ENCODE measurements at regions not wholly inside any gene's neighbourhood (a gene's known extent, or its start where the extent isn't known, plus 50 kb on each side); places are given as distances from the start of the nearest gene placed in this dataset.

GRCh38 chr14:97210202-97210601 is 413.0 kb downstream of the VRK1 start:
- H3K9me3 ChIP-seq = no peaks in the 10 kb centered on the region
- H3K4me3 ChIP-seq = no peak overlapping the region
- no peaks in the 10 kb centered on the region for H3K36me3 ChIP-seq
- H3K27ac ChIP-seq = no peak overlapping the region
- no peaks in the 10 kb centered on the region for H3K27me3 ChIP-seq (replicated peaks; ENCODE audit: insufficient read depth)
- no peak for ATAC-seq (ENCODE audit: insufficient number of reproducible peaks, low FRiP score, low read depth)
- no peaks in the 10 kb centered on the region for H3K4me1 ChIP-seq (ENCODE audit: control insufficient read depth in 1 of 2, low read depth in 2 of 2)
- DNase-seq (ENCODE audit: low spot score) = no peak
- no peak for TF ChIP-seq CTCF (IDR thresholded peaks at IDR 0.05)

GRCh38 chr14:97212399-97212798 is 415.2 kb downstream of the VRK1 start:
- ATAC-seq (ENCODE audit: insufficient number of reproducible peaks, low FRiP score, low read depth) (no peak), DNase-seq (ENCODE audit: low spot score) (no peak)
- H3K27ac ChIP-seq = no peak overlapping the region
- H3K9me3 ChIP-seq = no peaks in the 10 kb centered on the region
- no peaks in the 10 kb centered on the region for H3K36me3 ChIP-seq
- no peak overlapping the region for H3K4me3 ChIP-seq
- H3K27me3 ChIP-seq (replicated peaks; ENCODE audit: insufficient read depth) = no peaks in the 10 kb centered on the region
- no peaks in the 10 kb centered on the region for H3K4me1 ChIP-seq (ENCODE audit: control insufficient read depth in 1 of 2, low read depth in 2 of 2)
- no peak for TF ChIP-seq CTCF (IDR thresholded peaks at IDR 0.05)

DNA sequence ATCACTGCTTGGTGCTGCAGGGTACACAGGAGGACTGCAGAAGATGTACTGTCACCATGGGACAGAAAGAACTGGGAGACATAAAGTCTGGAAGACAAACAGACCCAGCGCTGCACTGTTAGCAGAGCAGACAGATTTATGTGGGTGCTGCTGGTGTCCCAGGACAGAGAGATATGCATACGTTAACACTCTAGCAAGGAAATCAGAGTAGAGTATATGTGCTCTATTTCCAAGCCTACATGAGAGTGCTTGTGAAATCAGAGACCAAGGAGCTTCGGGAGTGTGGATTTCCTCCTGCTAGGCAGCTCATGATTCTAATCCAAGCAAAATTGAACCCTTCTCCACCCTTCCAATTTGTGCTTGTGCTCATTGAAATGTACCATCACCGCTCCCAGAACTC is 416.5 kb downstream of the VRK1 start:
- Histone ChIP-seq H3K4me1 (ENCODE audit: control insufficient read depth in 1 of 2, low read depth in 2 of 2) (peaks cover 0 to 3% of the 10 kb centered on the region in 2 donors), H3K9me3 (no peaks in the 10 kb centered on the region), H3K36me3 (no peaks in the 10 kb centered on the region), H3K27ac (no peak overlapping the region), H3K27me3 (replicated peaks; ENCODE audit: insufficient read depth) (no peaks in the 10 kb centered on the region), H3K4me3 (no peak overlapping the region)
- no peak for ATAC-seq (ENCODE audit: insufficient number of reproducible peaks, low FRiP score, low read depth)
- no peak for DNase-seq (ENCODE audit: low spot score)
- TF ChIP-seq CTCF (IDR thresholded peaks at IDR 0.05) = no peak

DNA sequence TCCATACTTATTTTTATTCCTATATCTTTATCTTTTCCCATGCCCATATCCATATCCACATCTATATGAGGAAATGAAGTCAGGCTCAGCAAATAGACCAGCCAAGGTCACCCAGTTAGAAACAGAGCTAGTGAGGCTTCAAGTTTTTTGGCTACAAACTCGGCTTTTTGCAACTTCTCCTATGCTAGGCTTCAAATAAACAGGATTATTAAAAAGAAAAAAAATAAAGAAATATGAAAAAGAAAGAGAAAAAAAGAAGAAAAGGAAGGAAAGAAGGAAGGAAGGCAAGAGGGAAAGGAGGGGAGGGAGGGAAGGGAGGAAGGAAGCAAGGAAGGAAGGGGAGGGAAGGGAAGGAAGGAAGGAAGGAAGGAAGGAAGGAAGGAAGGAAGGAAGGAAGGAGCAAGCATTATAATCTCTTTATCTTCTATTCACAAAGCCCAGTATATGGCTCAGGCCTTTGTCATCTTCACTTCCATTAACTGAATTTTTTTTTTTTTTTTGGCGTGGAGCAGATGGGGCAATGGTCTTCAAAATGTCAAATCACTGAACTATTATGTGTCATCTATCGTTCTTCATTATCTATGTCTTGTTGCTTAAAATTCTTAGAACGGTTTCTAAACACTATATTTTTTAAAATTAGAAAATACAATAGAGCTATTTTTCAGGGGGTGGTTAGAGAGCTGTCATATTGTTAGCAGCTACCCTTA is 418.2 kb downstream of the VRK1 start:
- no peak for ATAC-seq (ENCODE audit: insufficient number of reproducible peaks, low FRiP score, low read depth)
- no peak overlapping the region for H3K4me3 ChIP-seq

More for the DNA sequence above, 418.2 kb downstream of the VRK1 start:
- H3K36me3 ChIP-seq = no peaks in the 10 kb centered on the region
- H3K4me1 ChIP-seq (ENCODE audit: control insufficient read depth in 1 of 2, low read depth in 2 of 2) = peaks cover 0 to 10% of the 10 kb centered on the region in 2 donors
- no peaks in the 10 kb centered on the region for H3K9me3 ChIP-seq
- no peaks in the 10 kb centered on the region for H3K27me3 ChIP-seq (replicated peaks; ENCODE audit: insufficient read depth)
- no peak for DNase-seq (ENCODE audit: low spot score)
- no peak for TF ChIP-seq CTCF (IDR thresholded peaks at IDR 0.05)
- H3K27ac ChIP-seq = no peak overlapping the region
